Neural cell (in vitro differentiated cells): ENCODE measurements at regions not wholly inside any gene's neighbourhood (a gene's known extent, or its start where the extent isn't known, plus 50 kb on each side); places are given as distances from the start of the nearest gene placed in this dataset.

Experiments used
- H2AFZ ChIP-seq: fragments of 200-600, 300-800 bp; sonication (generic), shearing (Covaris generic); 2 replicates; pipeline ENCODE4 v1.6.0; 2014; ENCODE audit warnings: low read depth, mild to moderate bottlenecking, antibody characterized with exemption, low read length, moderate library complexity
- H3F3A ChIP-seq: fragments of 200-600 bp; shearing (Covaris generic); 2 replicates; pipeline ENCODE4 v1.6.1; 2016; ENCODE audit warnings: mild to moderate bottlenecking, moderate library complexity, mixed read lengths, antibody characterized with exemption, low read length; ENCODE audit not compliant: insufficient read depth, poor library complexity, severe bottlenecking
- H3K27ac ChIP-seq: fragments of 200-600, 300-800 bp; sonication (generic), shearing (Covaris generic); 2 replicates; pipeline ENCODE4 v1.5.1; 2014; ENCODE audit warnings: mild to moderate bottlenecking, low read length, moderate library complexity
- H3K27me3 ChIP-seq: fragments of 300-800, 200-600 bp; sonication (generic), shearing (Covaris generic); 2 replicates; pipeline ENCODE4 v1.6.0; 2014; ENCODE audit warnings: mild to moderate bottlenecking, low read depth, low read length, moderate library complexity; ENCODE audit not compliant: insufficient read depth
- H3K36me3 ChIP-seq: fragments of 300-800, 200-600 bp; sonication (generic), shearing (Covaris generic); 2 replicates; pipeline ENCODE4 v1.5.1; 2014; ENCODE audit warnings: mild to moderate bottlenecking, antibody characterized with exemption, low read length, moderate library complexity; ENCODE audit not compliant: insufficient read depth
- H3K4me2 ChIP-seq: fragments of 300-800, 200-600 bp; sonication (generic), shearing (Covaris generic); 2 replicates; pipeline ENCODE4 v1.6.0; 2014; ENCODE audit warnings: mild to moderate bottlenecking, low read length
- H3K4me3 ChIP-seq: fragments of 300-800, 200-600 bp; sonication (generic), shearing (Covaris generic); 2 replicates; pipeline ENCODE4 v1.5.1; 2014; ENCODE audit warnings: mild to moderate bottlenecking, low read length, moderate library complexity
- H3K79me2 ChIP-seq: fragments of 200-600 bp; shearing (Covaris generic); replicated peaks from 2 replicates; pipeline ENCODE4 v1.6.0; 2014; ENCODE audit warnings: mild to moderate bottlenecking, low read length, moderate library complexity; ENCODE audit not compliant: insufficient read depth
- H3K9ac ChIP-seq: fragments of 300-800, 200-600 bp; sonication (generic), shearing (Covaris generic); 2 replicates; pipeline ENCODE4 v1.6.1; 2016; ENCODE audit warnings: mild to moderate bottlenecking, low read length, mixed read lengths
- H3K9me2 ChIP-seq: fragments of 200-600 bp; shearing (Covaris generic); 2 replicates; pipeline ENCODE4 v1.6.1; 2016; ENCODE audit warnings: mild to moderate bottlenecking, low read length, mixed read lengths; ENCODE audit not compliant: insufficient read depth
- H3K9me3 ChIP-seq: fragments of 200-600, 300-800 bp; sonication (generic), shearing (Covaris generic); 2 replicates; pipeline ENCODE4 v1.6.1; 2016; ENCODE audit warnings: mild to moderate bottlenecking, mixed run types, low read length, moderate library complexity, mixed read lengths
- H4K20me1 ChIP-seq: fragments of 200-600 bp; shearing (Covaris generic); 2 replicates; pipeline ENCODE4 v1.6.1; 2016; ENCODE audit warnings: mild to moderate bottlenecking, mixed run types; ENCODE audit not compliant: insufficient read depth
- CTCF ChIP-seq: fragments of 450-650 bp; IDR thresholded peaks from 2 replicates; pipeline ENCODE4 v1.5.1; 2014; ENCODE audit warnings: antibody characterized with exemption, mild to moderate bottlenecking, moderate library complexity; ENCODE audit not compliant: poor library complexity, severe bottlenecking
- EP300 ChIP-seq: fragments of 450-650 bp; conservative IDR thresholded peaks from 2 replicates; pipeline ENCODE4 v1.6.1; 2014; ENCODE audit warnings: antibody characterized with exemption, mild to moderate bottlenecking, moderate library complexity; ENCODE audit not compliant: poor library complexity, severe bottlenecking
- EZH2 ChIP-seq: fragments of 200-600, 300-800 bp; shearing (Covaris generic), sonication (generic); IDR thresholded peaks from 2 replicates; pipeline ENCODE4 v1.6.1; 2014; ENCODE audit warnings: antibody characterized with exemption, low read length, borderline replicate concordance, mild to moderate bottlenecking; ENCODE audit not compliant: insufficient read depth, poor library complexity, severe bottlenecking
- MXI1 ChIP-seq: fragments of 450-650 bp; conservative IDR thresholded peaks from 2 replicates; pipeline ENCODE4 v1.6.1; 2014; ENCODE audit warnings: antibody characterized with exemption, mild to moderate bottlenecking; ENCODE audit not compliant: poor library complexity, severe bottlenecking
- POLR2AphosphoS5 ChIP-seq: IDR thresholded peaks from 2 replicates; pipeline ENCODE4 v1.6.1; 2012
- RAD21 ChIP-seq: fragments of 450-650 bp; conservative IDR thresholded peaks from 2 replicates; pipeline ENCODE4 v1.6.1; 2014; ENCODE audit warnings: antibody characterized with exemption, mild to moderate bottlenecking, moderate library complexity
- SMC3 ChIP-seq: fragments of 450-650 bp; conservative IDR thresholded peaks from 2 replicates; pipeline ENCODE4 v1.6.1; 2014; ENCODE audit warnings: antibody characterized with exemption, mild to moderate bottlenecking, moderate library complexity; ENCODE audit not compliant: poor library complexity
- TAF1 ChIP-seq: IDR thresholded peaks from 2 replicates; pipeline ENCODE4 v1.6.1; 2012; ENCODE audit warnings: low read depth
- TF ChIP-seq, protein P1 (sequence below): IDR thresholded peaks from 2 replicates; pipeline ENCODE4 v1.6.1; 2012; ENCODE audit warnings: borderline replicate concordance

GRCh38 chr16:55083052-55083451 lies 152.4 kb downstream of the IRX5 start:
- no peaks in the 10 kb centered on the region for H3K9me3 ChIP-seq
- H3K4me2 ChIP-seq: no peak overlapping the region
- H3K4me3 ChIP-seq: no peak overlapping the region
- H3F3A ChIP-seq: no peaks in the 10 kb centered on the region
- H3K9me2 ChIP-seq: no peaks in the 10 kb centered on the region
- no peaks in the 10 kb centered on the region for H3K36me3 ChIP-seq
- no peak overlapping the region for H3K9ac ChIP-seq
- H4K20me1 ChIP-seq: no peaks in the 10 kb centered on the region
- no peaks in the 10 kb centered on the region for H3K79me2 ChIP-seq
- no peak overlapping the region for H2AFZ ChIP-seq
- H3K27me3 ChIP-seq: no peaks in the 10 kb centered on the region
- H3K27ac ChIP-seq: no peak overlapping the region
- TF ChIP-seq SMC3 (no peak), EZH2 (no peak), RAD21 (no peak), EP300 (no peak), MXI1 (no peak), TAF1 (no peak)
- TF ChIP-seq, protein P1, sequence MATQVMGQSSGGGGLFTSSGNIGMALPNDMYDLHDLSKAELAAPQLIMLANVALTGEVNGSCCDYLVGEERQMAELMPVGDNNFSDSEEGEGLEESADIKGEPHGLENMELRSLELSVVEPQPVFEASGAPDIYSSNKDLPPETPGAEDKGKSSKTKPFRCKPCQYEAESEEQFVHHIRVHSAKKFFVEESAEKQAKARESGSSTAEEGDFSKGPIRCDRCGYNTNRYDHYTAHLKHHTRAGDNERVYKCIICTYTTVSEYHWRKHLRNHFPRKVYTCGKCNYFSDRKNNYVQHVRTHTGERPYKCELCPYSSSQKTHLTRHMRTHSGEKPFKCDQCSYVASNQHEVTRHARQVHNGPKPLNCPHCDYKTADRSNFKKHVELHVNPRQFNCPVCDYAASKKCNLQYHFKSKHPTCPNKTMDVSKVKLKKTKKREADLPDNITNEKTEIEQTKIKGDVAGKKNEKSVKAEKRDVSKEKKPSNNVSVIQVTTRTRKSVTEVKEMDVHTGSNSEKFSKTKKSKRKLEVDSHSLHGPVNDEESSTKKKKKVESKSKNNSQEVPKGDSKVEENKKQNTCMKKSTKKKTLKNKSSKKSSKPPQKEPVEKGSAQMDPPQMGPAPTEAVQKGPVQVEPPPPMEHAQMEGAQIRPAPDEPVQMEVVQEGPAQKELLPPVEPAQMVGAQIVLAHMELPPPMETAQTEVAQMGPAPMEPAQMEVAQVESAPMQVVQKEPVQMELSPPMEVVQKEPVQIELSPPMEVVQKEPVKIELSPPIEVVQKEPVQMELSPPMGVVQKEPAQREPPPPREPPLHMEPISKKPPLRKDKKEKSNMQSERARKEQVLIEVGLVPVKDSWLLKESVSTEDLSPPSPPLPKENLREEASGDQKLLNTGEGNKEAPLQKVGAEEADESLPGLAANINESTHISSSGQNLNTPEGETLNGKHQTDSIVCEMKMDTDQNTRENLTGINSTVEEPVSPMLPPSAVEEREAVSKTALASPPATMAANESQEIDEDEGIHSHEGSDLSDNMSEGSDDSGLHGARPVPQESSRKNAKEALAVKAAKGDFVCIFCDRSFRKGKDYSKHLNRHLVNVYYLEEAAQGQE: no peak

DNA sequence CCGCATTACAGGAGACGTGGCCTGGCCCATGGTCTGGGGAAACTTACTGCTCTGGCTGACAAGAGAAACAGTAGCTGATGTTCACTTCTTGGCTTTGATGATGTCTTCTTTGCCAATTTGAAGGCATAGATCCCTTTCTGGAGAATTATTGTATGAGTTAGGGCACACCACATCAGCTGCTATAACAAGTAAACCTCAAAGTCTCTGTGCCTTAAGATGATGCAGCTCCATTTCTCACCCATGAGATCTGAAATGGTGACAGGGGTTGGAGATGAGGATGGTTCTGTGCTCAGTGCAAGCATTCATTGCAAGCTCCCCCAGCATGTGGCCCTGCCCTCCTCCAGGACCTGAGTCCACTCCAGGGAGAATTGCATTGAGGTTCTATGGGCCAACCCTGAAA lies 157.4 kb downstream of the IRX5 start:
- H3K9me2 ChIP-seq: no peaks in the 10 kb centered on the region
- no peak overlapping the region for H3K27ac ChIP-seq
- no peaks in the 10 kb centered on the region for H3F3A ChIP-seq
- H3K36me3 ChIP-seq: no peaks in the 10 kb centered on the region
- no peaks in the 10 kb centered on the region for H3K27me3 ChIP-seq
- no peaks in the 10 kb centered on the region for H4K20me1 ChIP-seq
- H3K9me3 ChIP-seq: no peaks in the 10 kb centered on the region
- H3K4me3 ChIP-seq: no peak overlapping the region
- H2AFZ ChIP-seq: no peak overlapping the region
- H3K4me2 ChIP-seq: no peak overlapping the region
- H3K79me2 ChIP-seq: no peaks in the 10 kb centered on the region
- TF ChIP-seq EP300 (no peak), MXI1 (no peak), SMC3 (no peak), TAF1 (no peak), EZH2 (no peak), RAD21 (no peak), POLR2AphosphoS5 (no peak), CTCF (no peak)
- TF ChIP-seq, protein P1: no peak
- no peak overlapping the region for H3K9ac ChIP-seq
